Suppressor macrophage treated with lipopolysaccharide for 1 hour (primary cell): ENCODE measurements at regions not wholly inside any gene's neighbourhood (a gene's known extent, or its start where the extent isn't known, plus 50 kb on each side); places are given as distances from the start of the nearest gene placed in this dataset.
"Not testable (repeated sequence)": the region's sequence is repeated elsewhere in the genome, so short reads cannot be mapped to it uniquely, and the experiment has no call there.

Source experiments
- DNase-seq, 3 donors: peaks; one replicate each; pipeline ENCODE4 v3.0.0-alpha.2; 2020 to 2022

DNA sequence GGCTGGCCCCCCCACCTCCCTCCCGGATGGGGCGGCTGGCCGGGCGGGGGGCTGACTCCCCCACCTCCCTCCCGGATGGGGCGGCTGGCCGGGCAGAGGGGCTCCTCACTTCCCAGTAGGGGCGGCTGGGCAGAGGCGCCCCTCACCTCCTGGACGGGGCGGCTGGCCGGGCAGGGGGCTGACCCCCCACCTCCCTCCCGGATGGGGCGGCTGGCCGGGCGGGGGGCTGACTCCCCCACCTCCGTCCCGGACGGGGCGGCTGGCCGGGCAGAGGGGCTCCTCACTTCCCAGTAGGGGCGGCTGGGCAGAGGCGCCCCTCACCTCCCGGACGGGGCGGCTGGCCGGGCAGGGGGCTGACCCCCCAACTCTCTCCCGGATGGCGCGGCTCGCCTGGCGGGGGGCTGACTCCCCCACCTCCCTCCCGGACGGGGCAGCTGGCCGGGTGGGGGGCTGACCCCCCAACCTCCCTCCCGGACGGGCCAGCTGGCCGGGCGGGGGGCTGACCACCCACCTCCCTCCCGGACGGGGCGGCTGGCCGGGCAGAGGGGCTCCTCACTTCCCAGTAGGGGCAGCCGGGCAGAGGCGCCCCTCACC is 194.1 kb upstream of the GRIA1 start:
- not testable (repeated sequence) for DNase-seq

DNA sequence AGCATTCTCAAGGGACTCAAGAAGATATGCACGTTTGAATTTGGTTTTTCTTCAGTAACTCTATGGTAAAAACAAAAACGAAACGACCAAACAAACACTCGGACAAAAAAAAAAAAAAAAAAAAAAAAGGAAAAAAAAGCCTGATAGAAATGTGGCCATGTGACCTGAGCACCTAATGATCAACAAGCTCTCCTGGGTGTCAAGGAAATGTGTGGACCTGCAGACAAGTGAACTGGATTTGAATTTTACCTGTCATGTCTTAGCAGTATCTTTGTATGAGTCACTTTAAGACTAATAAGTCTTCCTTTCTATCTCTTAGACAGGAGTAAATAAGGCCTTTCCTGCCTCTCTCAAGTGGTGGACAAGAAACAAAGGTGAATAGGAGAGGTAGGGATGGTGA is 190.6 kb upstream of the GRIA1 start:
- no peak for DNase-seq

DNA sequence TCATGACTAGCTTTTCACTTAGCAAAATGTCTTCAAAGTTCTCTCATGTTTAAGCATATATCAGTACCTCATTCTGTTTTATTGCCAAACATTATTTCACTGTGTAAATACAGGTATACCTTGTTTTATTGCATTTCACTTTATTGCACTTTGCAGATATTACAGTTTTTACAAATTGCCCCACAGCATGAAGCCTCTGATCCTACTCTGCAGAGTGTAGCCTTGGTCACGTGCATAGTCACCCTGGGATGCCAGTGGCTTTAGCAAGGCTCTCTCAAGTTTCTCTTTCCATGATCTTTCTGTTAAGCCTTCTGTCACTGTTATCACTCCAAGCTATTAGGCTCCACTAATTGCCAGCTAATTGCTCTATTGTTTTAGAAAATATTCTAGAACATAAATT is 182.2 kb upstream of the GRIA1 start:
- no peak for DNase-seq

DNA sequence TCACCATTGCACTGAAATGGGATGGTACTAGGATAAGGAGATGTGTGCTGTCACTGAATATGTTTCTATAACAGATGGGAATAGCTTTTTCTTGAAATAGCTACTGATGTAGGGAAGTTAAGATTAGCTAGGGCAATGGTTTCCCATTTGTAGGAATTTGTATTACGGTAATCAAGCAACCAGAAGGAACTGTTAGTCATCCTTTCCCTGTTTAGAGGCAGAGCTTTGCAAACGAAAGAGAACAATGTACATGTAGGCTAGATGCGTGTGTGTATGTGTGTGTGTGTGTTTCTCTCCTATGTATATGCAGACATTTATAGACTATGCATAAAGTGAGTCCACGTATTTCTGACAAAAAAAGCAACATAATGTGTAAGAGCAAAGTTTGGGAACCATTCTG is 171.9 kb upstream of the GRIA1 start:
- no peak for DNase-seq

DNA sequence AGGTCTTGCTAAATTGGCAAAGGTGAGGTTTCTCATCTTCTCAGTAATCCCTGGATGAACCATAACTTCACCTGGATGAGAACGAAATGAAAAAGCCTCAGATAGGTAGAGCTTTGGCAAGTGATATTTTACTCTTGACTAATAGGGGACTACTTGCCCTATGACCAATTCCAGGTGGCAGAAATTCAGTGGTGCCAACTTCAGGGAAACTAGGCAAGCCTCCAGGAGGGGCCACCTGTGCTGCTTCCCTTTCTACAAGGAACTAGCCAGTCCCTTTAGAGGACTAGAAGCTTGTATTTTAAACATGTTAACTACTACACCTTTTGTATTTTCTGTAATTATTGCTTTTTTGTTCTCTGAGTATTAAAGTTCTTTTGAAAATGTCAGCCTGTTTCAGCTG is 169.0 kb upstream of the GRIA1 start:
- no peak for DNase-seq

DNA sequence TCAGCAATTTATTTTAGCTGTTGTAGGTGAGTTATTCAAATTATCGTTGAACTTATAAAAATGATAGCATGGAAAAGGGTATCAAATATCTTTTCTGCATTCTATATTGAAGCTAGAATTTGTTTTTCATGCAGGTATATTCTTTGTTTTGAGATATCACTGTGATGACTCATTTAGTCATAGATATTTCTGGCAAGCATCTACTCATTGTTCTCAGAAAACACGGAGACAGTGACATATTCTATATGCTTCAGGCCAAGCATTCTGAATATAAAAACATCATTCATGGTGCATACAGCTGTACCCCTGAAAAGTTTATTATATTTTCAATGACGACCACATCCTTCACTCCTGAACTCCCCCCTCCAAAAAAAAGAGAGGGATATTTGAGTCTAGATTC is 150.3 kb upstream of the GRIA1 start:
- DNase-seq: no peak

DNA sequence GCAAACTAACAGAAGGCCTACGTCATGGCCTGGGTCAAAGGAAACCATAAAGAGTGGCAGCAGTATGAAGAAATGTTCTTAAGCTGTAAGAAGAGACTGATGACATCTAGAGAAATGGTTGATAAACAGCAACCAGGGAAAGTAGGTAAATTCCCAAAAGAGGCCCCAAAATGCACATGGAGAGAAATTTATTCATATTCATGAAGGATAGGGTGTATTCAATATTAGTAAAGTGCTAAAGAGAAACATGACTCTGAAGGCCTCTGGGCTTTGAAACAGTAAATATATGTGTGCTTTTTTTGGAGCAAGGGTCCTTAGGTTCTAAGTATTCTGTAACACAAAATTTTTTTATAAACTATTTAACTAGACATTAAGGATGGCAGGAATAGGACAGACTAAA is 149.7 kb upstream of the GRIA1 start:
- no peak for DNase-seq

DNA sequence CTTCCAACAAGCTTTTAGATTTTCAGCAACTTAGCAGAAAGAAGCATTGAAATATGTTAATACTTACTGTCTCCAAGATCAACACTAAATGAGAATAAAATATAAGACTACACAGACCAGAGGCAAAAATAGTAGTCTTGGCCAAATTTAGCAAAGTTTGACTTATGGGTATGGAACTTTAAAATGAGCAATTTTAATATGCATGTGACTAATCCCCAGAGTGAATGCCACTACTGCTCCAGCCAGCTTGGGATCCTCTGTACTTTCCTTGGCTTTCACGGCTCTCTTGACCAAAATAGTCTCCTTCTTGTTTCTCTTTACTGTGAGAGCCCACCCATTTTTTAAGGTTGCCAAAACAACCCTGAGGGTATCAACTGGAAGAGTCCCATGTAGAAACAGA is 148.0 kb upstream of the GRIA1 start:
- no peak for DNase-seq

DNA sequence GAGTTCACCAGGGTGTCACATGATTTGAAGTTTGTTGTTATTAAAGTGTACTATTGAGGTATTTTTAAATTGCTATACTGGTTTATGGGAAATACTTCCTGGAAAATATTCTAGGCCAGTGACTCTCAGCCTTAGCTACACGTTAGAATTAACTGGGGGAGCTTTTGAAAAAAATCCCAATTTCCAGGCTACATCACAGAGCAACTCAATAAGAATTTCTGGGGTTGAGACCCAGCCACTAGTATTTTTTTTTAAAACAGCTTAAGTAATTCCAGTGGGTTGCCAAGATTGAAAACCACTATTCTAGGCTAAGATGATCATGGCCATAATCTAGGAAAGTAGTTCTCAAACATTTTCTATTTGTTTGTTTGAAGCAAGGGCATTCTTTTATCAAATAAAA is 142.9 kb upstream of the GRIA1 start:
- DNase-seq: no peak

DNA sequence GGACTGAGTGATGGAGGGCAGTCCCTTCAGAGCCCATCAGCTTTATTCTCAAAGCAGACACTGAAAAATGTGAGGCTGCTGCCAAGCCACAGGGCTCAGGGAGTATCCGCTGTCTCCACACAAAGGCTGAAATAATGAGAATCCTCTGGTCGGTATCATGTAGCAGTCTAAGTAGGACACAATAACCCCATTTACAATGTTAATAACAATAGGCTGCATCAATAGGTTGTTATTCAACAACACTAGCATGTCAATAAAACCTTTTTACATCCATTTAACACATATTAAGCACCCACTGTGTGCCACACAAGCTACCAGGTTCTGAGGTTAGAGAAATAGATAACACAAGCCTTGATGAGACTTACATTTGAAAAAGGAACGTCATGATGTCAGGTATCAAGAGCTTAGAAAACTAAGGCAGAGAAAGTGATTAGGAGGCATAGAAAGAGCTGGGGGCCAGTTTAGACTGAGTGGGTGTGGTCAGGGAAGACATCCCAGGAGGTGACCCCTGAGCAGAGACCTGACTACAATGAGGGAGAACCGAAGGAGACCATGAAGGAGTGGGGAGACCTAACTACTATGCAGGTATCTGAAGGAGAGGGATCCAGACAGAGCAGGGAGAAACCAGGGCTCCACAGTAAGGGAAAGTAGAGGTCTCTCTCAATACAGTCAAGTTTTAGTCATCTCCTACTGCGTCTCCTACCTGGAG is 140.1 kb upstream of the GRIA1 start:
- DNase-seq: no peak

DNA sequence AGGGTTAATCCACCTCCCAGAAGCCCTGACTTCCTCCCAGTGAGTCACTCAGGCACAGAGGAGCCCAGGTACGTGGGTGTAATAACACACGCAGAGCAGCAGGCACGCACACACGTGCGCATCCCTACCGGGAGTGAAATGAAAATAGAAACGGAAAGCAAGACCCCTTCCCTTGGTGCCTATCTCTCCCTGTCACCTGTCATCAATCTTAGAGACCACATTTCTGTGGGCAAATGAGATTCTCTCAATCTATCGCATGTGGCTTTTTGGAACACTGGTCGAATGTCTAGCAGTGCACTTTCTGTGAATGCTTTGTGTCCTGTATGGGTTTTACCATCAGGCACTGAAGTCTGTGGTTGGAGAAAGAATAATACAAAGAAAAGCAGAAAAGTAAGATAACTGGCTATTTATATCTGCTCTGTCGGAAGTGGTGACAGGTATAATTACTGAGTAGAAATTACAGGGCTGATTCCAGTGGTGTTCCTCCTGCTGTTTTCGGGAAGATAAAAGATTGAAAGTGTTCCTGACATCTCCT is 137.7 kb upstream of the GRIA1 start:
- DNase-seq: no peak

DNA sequence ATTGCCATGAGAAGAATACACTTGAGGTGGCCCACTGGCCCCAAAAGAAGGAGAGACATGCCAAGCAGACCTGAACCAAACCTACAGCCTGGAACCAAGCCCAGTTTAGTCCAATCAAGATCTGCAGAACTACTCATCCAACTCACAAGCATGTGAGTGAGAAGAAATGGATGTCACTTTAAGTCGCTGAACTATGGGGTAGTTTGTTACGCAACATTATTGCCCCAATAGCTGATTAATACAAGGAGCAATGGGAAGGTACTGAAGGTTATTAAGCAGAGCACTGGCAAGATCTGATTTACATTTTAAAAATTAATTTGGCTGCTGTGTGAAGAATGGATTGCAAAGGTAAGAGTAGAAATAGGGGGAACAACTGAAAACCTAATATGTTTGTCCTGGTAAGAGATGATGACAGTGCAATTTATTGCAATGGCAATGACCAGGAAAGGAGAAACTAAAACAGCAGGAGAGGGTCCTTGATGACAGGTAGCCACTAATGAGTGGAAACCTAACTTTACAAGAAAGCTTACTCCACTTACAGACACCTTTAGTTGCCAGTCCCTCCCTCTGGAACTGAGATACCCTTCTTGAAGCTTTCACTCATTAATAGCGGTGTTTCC is 132.9 kb upstream of the GRIA1 start:
- no peak for DNase-seq

DNA sequence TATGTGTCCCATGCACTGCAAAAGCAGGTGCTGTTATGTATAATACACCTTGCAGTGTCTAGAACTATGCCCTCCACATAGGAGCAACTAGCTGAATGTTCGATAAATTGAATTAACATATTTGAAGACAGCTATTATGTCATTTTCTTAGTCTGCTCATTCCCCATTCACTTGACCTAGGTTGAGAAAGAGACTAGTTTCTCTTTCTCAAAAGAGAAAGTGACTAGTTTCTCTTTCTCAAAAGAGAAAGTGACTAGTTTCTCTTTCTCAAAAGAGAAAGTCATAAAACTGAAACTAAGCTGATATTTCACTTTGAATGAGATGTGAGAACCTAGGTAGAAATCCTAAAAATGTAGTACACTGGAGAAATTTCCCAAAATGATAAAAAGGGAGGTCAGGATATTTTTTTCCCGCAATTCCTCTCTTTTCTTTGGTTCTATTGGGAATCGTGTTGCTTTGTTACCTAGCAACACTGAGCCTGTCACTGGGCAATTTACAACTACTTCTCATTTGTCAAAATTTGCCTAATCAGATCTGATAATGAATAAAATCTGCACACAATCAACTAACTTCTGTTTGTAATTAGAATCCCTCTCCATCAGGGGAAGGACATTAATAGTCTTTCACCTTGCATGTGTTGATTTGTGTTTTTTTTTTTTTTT is 132.0 kb upstream of the GRIA1 start:
- no peak for DNase-seq

DNA sequence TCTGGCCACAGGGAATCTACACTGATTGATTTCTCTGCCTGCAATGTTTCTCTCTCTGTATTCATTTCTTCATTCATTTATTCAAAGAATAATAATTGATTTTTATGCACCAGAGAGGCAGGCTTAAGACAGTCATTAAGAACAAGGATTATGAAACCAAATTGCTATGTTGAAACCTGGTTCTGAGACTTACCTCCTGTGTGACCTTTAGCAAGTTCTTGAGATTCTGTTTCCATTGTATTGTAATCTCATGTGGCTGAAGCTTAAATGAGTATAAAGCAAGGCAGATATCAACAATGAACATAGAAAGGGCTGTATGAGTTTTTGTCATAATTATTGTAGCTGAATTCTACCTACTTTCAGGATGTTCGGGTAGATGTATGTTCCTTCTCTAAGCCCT is 129.6 kb upstream of the GRIA1 start:
- DNase-seq: no peak

DNA sequence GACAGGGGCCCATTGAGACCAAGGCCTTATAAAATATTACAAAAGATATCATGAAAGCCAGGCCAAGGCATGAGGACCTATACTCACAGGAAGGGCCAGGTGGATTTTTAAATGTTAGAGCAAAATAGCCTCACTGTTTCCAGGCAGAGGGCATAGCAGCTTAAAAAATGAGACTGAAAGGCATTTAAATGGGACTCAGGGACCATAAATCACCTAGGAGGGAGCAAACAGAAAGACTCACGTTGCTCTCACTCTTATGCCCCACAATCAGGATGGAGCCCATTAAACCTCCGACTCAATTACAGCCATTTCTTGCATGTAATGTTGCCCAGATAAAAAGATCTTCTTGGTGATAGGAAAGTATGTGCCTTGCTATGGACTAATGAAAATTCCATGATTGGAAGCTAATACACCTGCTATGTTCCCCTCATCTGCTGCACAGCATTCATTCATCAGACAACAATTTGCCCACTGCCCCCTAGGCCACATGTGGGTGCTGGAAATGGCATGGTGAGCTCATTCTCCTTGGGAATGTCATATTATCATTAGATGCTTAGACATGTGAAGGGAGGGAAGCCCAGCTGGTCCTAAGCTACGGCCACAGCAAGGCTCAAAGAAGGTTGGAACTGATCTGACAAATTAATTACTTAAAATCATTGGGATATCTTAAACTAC is 128.6 kb upstream of the GRIA1 start:
- DNase-seq: no peak

DNA sequence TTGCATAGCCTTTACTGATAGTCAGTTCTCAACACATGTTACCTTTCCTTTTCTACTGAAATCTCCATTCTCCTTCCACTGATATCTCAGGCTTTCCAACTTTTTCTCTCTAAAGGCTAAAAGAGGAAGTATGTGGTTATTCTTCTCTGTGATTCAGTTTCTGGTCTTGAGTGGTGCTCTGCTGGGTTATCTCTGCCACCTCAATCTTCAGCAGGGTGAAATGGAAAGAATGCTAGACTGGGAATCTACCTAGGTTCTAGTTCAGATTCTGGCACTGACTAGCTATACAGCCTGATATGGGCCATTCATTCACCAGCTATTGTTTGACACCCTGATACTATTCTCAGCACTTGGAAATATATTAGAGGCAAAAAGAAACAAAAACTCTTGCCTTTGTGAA is 124.9 kb upstream of the GRIA1 start:
- no peak for DNase-seq

DNA sequence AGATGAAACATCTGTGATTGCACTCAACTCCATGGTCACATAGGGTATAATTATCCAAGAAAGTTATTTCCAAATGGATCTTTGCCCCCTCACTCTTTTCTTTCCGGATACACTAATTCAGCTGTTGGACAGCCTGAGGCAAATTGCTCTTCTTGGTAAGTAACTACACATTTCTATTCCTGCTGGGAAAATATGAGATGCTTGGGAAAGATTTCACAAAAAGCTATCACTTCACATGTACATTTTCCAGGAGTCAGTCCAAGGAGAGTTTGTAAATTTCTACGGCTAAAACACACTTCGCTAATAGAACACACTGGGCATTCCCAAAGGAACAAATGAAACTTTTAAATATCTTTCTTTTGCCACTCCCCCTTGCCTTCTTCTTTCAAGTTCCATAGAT is 123.0 kb upstream of the GRIA1 start:
- DNase-seq: no peak

DNA sequence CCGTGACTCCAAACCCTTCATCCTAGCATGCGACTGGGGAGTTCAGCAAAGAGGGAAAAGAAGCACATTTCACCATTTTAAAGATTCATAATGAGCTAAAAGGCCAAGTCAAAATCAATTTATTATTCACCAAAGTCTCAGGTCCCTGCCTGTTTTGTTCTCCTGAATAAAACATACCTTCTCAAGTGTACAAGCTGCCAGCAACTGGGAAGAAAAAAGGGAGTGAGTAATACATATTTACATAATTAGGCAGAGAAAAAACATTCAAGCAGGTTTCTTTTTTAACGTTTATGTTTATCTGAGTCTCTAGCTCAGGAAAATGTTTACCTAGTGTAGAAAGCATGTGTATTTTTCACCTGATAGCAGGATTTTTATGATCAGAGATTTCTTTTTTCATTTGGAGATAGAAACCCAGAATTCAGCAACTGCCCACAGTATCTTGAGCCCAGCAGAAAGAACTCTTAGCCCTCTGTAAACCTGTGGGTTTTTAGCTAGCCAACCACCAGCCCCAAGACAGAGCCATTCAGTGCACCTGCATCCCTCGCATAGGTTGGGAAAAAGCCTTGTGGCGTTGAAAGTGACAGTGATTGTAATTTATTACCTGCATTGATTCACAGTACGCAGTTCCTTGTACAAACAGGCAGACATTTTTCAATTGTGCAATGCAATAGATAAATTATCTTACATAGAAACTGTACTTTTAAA is 117.9 kb upstream of the GRIA1 start:
- DNase-seq: no peak

DNA sequence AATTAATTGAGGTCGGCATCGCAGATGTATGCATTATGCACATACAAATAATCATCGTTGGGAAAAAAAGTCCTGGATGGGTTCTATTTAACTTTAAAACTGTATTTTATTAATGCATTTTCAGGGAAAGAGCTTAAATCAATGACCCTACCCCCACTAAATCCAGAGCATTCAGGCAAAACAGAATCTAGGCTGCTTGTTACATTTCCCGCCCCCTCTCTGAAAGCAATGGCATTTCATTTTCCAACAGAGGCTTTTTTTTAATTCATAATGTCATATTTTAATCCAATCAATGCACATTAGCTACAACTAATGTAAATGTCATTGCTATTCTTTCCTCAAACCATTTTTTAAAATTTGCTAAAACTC is 117.4 kb upstream of the GRIA1 start:
- DNase-seq: no peak

DNA sequence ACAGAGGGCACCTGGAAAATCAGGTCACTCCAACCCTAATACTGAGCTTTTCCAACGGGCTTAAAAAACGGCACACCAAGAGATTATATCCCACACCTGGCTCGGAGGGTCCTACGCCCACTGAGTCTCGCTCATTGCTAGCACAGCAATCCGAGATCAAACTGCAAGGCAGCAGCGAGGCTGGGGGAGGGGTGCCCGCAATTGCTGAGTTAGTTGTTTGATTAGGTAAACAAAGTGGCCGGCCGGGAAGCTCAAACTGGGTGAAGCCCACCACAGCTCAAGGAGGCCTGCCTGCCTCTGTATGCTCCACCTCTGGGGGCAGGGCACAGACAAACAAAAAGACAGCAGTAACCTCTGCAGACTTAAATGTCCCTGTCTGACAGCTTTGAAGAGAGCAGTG is 108.8 kb upstream of the GRIA1 start:
- not testable (repeated sequence) for DNase-seq

DNA sequence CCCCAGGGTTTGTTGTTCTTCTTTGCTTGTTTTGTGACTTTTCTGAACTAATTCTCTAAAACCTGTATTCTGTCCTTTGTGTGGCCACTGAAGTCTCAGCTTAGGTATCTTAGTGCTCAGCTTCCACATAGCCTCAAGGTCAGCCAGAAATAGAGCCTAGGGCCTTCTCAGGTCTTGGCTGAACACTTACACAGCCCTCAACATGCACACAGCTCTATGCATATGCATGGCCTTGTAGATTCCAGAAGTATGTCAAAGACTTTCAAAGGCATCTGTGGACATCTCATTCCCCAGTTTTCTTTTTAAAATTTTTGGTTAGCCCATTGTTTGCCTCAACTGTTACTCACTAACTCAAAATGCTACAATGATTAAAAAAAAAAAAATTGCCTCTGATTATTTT is 99.9 kb upstream of the GRIA1 start:
- no peak for DNase-seq

DNA sequence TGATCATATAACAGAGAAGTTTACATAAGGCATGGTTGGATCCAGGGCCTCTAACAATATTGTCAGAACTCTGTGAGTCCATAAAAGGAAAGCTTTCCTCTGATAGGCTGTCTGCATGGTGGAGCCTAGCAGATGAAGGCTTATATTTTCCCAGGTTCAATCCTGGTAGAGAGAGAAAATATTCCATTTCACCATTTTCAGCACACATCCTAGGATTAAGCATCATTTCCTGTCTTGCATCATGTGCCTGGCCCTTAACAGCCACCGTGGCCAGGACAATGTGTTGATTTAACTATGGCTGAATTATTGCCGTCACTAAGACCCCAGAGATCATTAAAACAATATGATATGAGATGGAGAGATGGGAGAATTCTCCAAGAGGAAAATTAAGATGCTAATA is 90.9 kb upstream of the GRIA1 start:
- DNase-seq: no peak

DNA sequence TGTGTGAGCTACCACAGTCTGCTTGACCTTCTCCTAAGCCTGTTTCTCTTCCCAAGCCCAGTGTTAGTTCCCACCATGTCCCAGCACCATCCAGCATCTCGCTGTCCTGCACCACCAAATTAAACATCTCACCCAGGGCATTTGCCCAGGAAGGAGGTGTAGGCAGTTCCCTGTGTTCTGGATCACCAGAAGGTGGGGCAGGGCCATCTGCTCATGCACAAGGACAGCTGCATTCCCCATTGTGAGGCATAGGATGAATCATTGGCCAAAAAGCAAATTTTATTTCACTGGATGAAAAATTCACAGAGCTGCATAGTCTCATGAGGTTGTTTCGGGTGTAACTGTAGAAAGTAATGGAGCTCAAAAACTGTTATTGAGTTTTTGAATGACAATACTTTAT is 89.5 kb upstream of the GRIA1 start:
- no peak for DNase-seq
